Adrenal gland (tissue), 5 donors: ENCODE measurements at regions not wholly inside any gene's neighbourhood (a gene's known extent, or its start where the extent isn't known, plus 50 kb on each side); places are given as distances from the start of the nearest gene placed in this dataset.

ENCODE experiments used
- CTCF ChIP-seq, 6 experiments: fragments of 450-650 bp in 4 of 6; fragments of 200-600 bp in 2 of 6; sonication (generic) in 1 of 6; IDR thresholded peaks; 1 replicate in 5 of 6; 2 replicates in 1 of 6; pipeline versions ENCODE4 v1.5.1 to v1.8.0; 2016 to 2021; ENCODE audit warnings: antibody characterized with exemption in 6 of 6, mild to moderate bottlenecking in 2 of 6, moderate library complexity in 1 of 6
- POLR2A ChIP-seq, 2 donors: fragments of 450-650 bp; IDR thresholded peaks; one replicate each; pipeline ENCODE4 v1.6.1; 2017; ENCODE audit warnings: antibody characterized with exemption in 2 of 2, mild to moderate bottlenecking in 2 of 2, moderate library complexity in 1 of 2
- donor health status: DM: no; HTN: no; CAD: no.

GRCh38 chr7:66522518-66522917 is 106.2 kb upstream of the KCTD7 start:
- TF ChIP-seq CTCF (IDR thresholded peaks at IDR 0.05) (peak in 5 of 6 experiments; percentile 12 to 38 (median 30)), POLR2A (IDR thresholded peaks at IDR 0.05) (no peak)
